Endodermal cell (in vitro differentiated cells): ENCODE measurements at regions not wholly inside any gene's neighbourhood (a gene's known extent, or its start where the extent isn't known, plus 50 kb on each side); places are given as distances from the start of the nearest gene placed in this dataset.

Experiments
- DNase-seq: peaks from one replicate; pipeline ENCODE4 v3.0.0-alpha.2; 2017
- H3K27ac ChIP-seq: 2 replicates; pipeline ENCODE4 v1.5.1; 2013; ENCODE audit warnings: mild to moderate bottlenecking, low read depth, low read length, moderate library complexity
- H3K27me3 ChIP-seq: 2 replicates; pipeline ENCODE4 v1.6.1; 2013; ENCODE audit warnings: mild to moderate bottlenecking, low read length, moderate library complexity; ENCODE audit not compliant: insufficient read depth, control insufficient read depth, poor library complexity, severe bottlenecking
- H3K36me3 ChIP-seq: 2 replicates; pipeline ENCODE4 v1.7.0; 2013; ENCODE audit warnings: mild to moderate bottlenecking, low read length, moderate library complexity; ENCODE audit not compliant: control insufficient read depth, insufficient read depth
- H3K4me1 ChIP-seq: one replicate; pipeline ENCODE4 v1.7.0; 2013; ENCODE audit warnings: low read length; ENCODE audit not compliant: control insufficient read depth, insufficient read depth
- H3K4me3 ChIP-seq: 2 replicates; pipeline ENCODE4 v1.5.1; 2013; ENCODE audit warnings: mild to moderate bottlenecking, low read length, moderate library complexity
- H3K9ac ChIP-seq: 2 replicates; pipeline ENCODE4 v1.6.1; 2013; ENCODE audit warnings: mild to moderate bottlenecking, low read length, moderate library complexity; ENCODE audit not compliant: poor library complexity, severe bottlenecking; ENCODE audit errors: extremely low read depth
- H3K9me3 ChIP-seq: 2 replicates; pipeline ENCODE4 v1.6.1; 2013; ENCODE audit warnings: mild to moderate bottlenecking, low read length, moderate library complexity; ENCODE audit not compliant: control insufficient read depth
- H3K27ac Mint-ChIP-seq: 2 replicates; pipeline ENCODE4 v1.8.0; 2020; ENCODE audit warnings: mixed read lengths
- H3K27me3 Mint-ChIP-seq: 2 replicates; pipeline ENCODE4 v1.8.0; 2021; ENCODE audit warnings: mild to moderate bottlenecking, mixed read lengths; ENCODE audit not compliant: insufficient read depth
- H3K36me3 Mint-ChIP-seq: 2 replicates; pipeline ENCODE4 v1.8.0; 2020; ENCODE audit warnings: low read depth, mixed read lengths
- H3K4me1 Mint-ChIP-seq: 2 replicates; pipeline ENCODE4 v1.8.0; 2020; ENCODE audit warnings: mixed read lengths
- H3K4me3 Mint-ChIP-seq: 2 replicates; pipeline ENCODE4 v1.8.0; 2020; ENCODE audit warnings: mild to moderate bottlenecking, moderate library complexity, mixed read lengths
- H3K9me3 Mint-ChIP-seq: 2 replicates; pipeline ENCODE4 v1.8.0; 2020; ENCODE audit warnings: mild to moderate bottlenecking, mixed read lengths
- CTCF ChIP-seq: fragments of 200-600 bp; sonication (generic); conservative IDR thresholded peaks from 2 replicates; pipeline ENCODE4 v1.5.0; 2021; ENCODE audit warnings: antibody characterized with exemption, mild to moderate bottlenecking
- WGBS, 2 experiments: methylation state at CpG; one replicate each; pipeline versions ENCODE4 v1.1.5 to v1.1.7; 2013; ENCODE audit warnings: missing lambda C conversion rate in 2 of 2, mixed read lengths in 1 of 2; ENCODE audit not compliant: insufficient coverage in 1 of 2, insufficient read length in 1 of 2; 5-methylcytosine and 5-hydroxymethylcytosine counted together

- no peak overlapping the region for H3K27ac Mint-ChIP-seq
- no peaks in the 10 kb centered on the region for H3K27me3 ChIP-seq
- no peak overlapping the region for H3K4me3 Mint-ChIP-seq
- peaks cover 11% of the 10 kb centered on the region for H3K9me3 Mint-ChIP-seq
- H3K36me3 Mint-ChIP-seq, result no peaks in the 10 kb centered on the region
- no peak overlapping the region for H3K9ac ChIP-seq
- WGBS, 2 experiments, result 89 to 97% methylated on average over 3 of the region's 3 CpGs
- no peaks in the 10 kb centered on the region for H3K4me1 ChIP-seq
- peaks cover 17% of the 10 kb centered on the region for H3K9me3 ChIP-seq
- H3K4me3 ChIP-seq, result no peak overlapping the region
- no peak for TF ChIP-seq CTCF
- H3K4me1 Mint-ChIP-seq, result no peaks in the 10 kb centered on the region
- DNase-seq, result no peak
- no peak overlapping the region for H3K27ac ChIP-seq
- H3K36me3 ChIP-seq, result no peaks in the 10 kb centered on the region
- H3K27me3 Mint-ChIP-seq, result no peaks in the 10 kb centered on the region
Measured at GRCh38 chr9:2459756-2460155, 161.8 kb upstream of the VLDLR start.

- H3K4me3 ChIP-seq, result no peak overlapping the region
- TF ChIP-seq CTCF, result no peak
- Mint-ChIP-seq H3K36me3 (no peaks in the 10 kb centered on the region), H3K27me3 (no peaks in the 10 kb centered on the region), H3K27ac (no peak overlapping the region), H3K4me1 (peaks cover 1% of the 10 kb centered on the region), H3K9me3 (peaks cover 15% of the 10 kb centered on the region), H3K4me3 (no peak overlapping the region)
- H3K27me3 ChIP-seq, result no peaks in the 10 kb centered on the region
- H3K9me3 ChIP-seq, result peaks cover 28% of the 10 kb centered on the region
- WGBS, 2 experiments, result 91 to 94% methylated on average over 4 to 5 of the region's 5 CpGs
- no peak for DNase-seq
- H3K36me3 ChIP-seq, result no peaks in the 10 kb centered on the region
- no peaks in the 10 kb centered on the region for H3K4me1 ChIP-seq
- no peak overlapping the region for H3K9ac ChIP-seq
- H3K27ac ChIP-seq, result no peak overlapping the region
Measured at GRCh38 chr9:2461892-2462291, 159.7 kb upstream of the VLDLR start.

DNA sequence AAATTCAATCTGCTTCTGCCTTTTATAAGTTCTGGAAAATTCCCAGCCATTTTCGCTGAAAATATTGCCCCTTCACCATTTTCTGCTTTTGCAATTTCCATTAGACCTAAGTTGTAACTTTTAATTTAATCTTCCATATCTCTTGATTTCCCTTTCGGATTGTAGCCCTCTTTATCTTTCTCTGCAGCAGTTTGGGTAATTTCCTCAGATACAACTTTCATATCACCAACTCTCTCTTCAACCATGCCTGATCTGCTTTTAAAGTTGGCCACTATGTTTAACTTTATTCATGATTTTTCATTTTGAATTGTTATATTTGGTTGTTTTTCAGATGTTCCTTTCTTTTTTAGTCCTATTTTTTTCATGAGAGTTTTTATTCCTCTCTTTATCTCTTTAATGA is 157.0 kb upstream of the VLDLR start:
- 93 to 98% methylated on average over 2 of the region's 2 CpGs for WGBS, 2 experiments
- Mint-ChIP-seq H3K4me1 (peaks cover 1% of the 10 kb centered on the region), H3K4me3 (no peak overlapping the region), H3K27me3 (no peaks in the 10 kb centered on the region), H3K36me3 (no peaks in the 10 kb centered on the region), H3K9me3 (peaks cover 15% of the 10 kb centered on the region), H3K27ac (no peak overlapping the region)
- DNase-seq, result no peak
- Histone ChIP-seq H3K36me3 (no peaks in the 10 kb centered on the region), H3K27ac (no peak overlapping the region), H3K9ac (no peak overlapping the region), H3K9me3 (peaks cover 28% of the 10 kb centered on the region), H3K27me3 (no peaks in the 10 kb centered on the region), H3K4me1 (no peaks in the 10 kb centered on the region), H3K4me3 (peak overlapping the region; percentile 3)
- TF ChIP-seq CTCF, result no peak
